HG02885 (cell line): ENCODE measurements at regions not wholly inside any gene's neighbourhood (a gene's known extent, or its start where the extent isn't known, plus 50 kb on each side); places are given as distances from the start of the nearest gene placed in this dataset.
"Not testable (repeated sequence)": the region's sequence is repeated elsewhere in the genome, so short reads cannot be mapped to it uniquely, and the experiment has no call there.

Experiments used
- ATAC-seq: cut with Tn5 transposase; IDR thresholded peaks from one replicate; pipeline ENCODE4 v1.9.1; 2021; ENCODE audit warnings: mild to moderate bottlenecking; ENCODE audit not compliant: unreplicated experiment, poor library complexity

GRCh38 chr20:5492937-5493336, 117.9 kb downstream of the GPCPD1 start:
- no peak for ATAC-seq

GRCh38 chr20:5491455-5491854, 119.4 kb downstream of the GPCPD1 start:
- ATAC-seq: no peak

GRCh38 chr20:5489601-5490000, 121.2 kb downstream of the GPCPD1 start:
- ATAC-seq: no peak

- ATAC-seq: no peak
Observed at GRCh38 chr20:5488823-5489222, 122.0 kb downstream of the GPCPD1 start.

- ATAC-seq: no peak
Observed at GRCh38 chr20:5486377-5487054, 124.3 kb downstream of the GPCPD1 start.

GRCh38 chr20:5484926-5485325, 125.9 kb downstream of the GPCPD1 start:
- no peak for ATAC-seq

- no peak for ATAC-seq
Observed at GRCh38 chr20:5484346-5484745, 126.5 kb downstream of the GPCPD1 start.

GRCh38 chr20:5482791-5483190, 128.0 kb downstream of the GPCPD1 start:
- ATAC-seq: no peak

- no peak for ATAC-seq
Observed at GRCh38 chr20:5481872-5482271, 128.9 kb downstream of the GPCPD1 start.

- ATAC-seq: peak; percentile 63
Observed at GRCh38 chr20:5480824-5481600, 129.8 kb downstream of the GPCPD1 start.

GRCh38 chr20:5474646-5475550, 135.9 kb downstream of the GPCPD1 start:
- no peak for ATAC-seq

GRCh38 chr20:5471866-5472265, 138.9 kb downstream of the GPCPD1 start:
- not testable (repeated sequence) for ATAC-seq

GRCh38 chr20:5471368-5471767, 139.4 kb downstream of the GPCPD1 start:
- ATAC-seq: no peak

- ATAC-seq: no peak
Observed at GRCh38 chr20:5470943-5471342, 139.9 kb downstream of the GPCPD1 start.

- ATAC-seq: no peak
Observed at GRCh38 chr20:5470458-5470857, 140.3 kb downstream of the GPCPD1 start.

- ATAC-seq: no peak
Observed at GRCh38 chr20:5469111-5469510, 141.7 kb downstream of the GPCPD1 start.

- no peak for ATAC-seq
Observed at GRCh38 chr20:5467086-5467485, 143.7 kb downstream of the GPCPD1 start.

- ATAC-seq: no peak
Observed at GRCh38 chr20:5465604-5465927, 145.2 kb downstream of the GPCPD1 start.

GRCh38 chr20:5464901-5465603, 145.8 kb downstream of the GPCPD1 start:
- no peak for ATAC-seq

GRCh38 chr20:5463007-5463686, 146.4 kb upstream of the PROKR2 start:
- no peak for ATAC-seq
